NCI-H146 treated with DMSO at 0.1 percent for 48 hours (cell line): ENCODE measurements at regions not wholly inside any gene's neighbourhood (a gene's known extent, or its start where the extent isn't known, plus 50 kb on each side); places are given as distances from the start of the nearest gene placed in this dataset.
A peak's percentile ranks its signal among the peaks of the same experiment; 100 is the strongest.

ENCODE experiments used
- DNase-seq: peaks from one replicate; lab custom pipeline; 2025; ENCODE audit not compliant: unreplicated experiment; lab: John Stamatoyannopoulos, UW

DNA sequence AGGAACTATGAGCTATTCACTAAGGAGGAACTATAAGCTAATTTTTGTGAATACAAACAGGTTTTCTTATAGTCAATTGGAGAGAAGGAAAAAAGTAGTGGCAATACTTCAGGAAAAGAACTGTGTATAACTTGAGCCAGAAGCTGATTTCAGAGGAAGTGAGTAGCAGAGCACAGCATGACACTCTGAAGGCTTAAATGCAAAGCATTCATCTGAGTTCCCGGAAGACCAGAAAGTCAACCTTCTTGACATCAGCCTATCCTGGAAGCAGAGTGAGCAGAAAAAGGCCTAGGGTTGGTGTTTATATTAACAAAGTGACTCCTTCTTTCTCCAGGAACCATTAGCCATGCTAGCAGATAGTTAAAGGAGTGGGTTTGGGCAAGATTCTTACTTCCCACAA, 545.2 kb downstream of the MRPL39 start:
- DNase-seq, result no peak

- no peak for DNase-seq
These were observed 552.6 kb downstream of the MRPL39 start for GRCh38 chr21:25054689-25055088.

DNA sequence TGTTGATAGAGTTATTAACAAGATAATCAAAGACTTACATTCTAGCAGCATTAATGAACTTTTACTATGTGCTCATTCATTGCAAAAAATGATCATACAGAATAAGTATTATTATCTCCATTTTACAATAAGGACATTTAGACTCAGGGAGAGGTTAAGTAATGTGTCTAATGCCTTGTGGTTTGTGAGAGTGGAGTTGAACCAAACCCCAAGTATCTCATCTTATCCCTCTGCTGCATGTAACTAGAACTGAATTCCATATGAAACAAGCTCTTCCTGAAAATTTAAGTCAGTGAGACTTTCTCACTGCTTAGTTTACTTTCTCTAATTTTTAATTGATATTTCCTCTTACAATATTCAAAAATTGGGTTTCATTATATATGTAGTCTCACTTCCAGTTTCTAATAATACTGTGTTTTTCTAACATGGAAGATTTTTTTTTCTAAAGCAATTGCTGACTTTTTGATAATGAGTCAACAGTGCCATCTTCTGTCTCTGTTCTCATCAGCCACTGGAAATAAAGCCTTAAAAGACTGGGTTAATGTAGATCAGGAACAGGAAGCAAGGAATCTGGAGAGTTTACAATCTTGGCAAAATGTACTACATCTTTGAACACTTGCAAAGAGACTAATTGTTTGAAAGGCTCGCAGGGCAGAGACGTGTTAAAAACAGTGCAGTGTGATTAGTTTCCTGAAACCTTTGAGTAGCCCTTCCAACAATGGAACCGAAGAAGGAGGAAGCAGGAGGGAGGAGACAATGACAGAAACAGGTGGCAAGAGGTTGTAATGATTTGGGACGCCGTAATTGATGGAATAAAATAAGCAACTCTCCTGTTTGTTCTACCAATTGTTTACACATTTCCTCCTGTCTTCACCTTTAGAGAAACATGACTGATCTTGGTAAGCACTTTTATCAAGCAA, 567.6 kb downstream of the MRPL39 start:
- DNase-seq, result peak; percentile 69

DNA sequence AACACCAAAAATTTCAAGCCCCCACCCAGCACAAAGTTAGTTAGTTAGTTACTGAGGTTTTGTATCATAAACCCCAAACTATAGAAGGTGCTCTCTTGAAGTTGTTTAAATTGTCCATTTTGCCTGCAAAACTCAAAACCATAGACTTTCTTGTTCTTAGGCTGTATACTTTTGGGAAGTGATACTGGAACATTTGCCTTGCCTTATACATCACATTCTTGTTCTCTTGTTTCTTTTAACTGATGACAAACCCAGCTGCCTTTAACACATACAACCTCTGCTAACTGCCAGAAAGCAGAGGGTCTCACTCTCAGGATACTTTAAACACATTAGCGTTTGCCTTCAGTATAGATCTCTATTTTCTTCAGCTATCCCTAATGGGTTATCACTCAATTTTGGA, 570.5 kb downstream of the MRPL39 start:
- DNase-seq, result no peak

- no peak for DNase-seq
These were observed 575.5 kb downstream of the MRPL39 start for GRCh38 chr21:25031750-25032149.

DNA sequence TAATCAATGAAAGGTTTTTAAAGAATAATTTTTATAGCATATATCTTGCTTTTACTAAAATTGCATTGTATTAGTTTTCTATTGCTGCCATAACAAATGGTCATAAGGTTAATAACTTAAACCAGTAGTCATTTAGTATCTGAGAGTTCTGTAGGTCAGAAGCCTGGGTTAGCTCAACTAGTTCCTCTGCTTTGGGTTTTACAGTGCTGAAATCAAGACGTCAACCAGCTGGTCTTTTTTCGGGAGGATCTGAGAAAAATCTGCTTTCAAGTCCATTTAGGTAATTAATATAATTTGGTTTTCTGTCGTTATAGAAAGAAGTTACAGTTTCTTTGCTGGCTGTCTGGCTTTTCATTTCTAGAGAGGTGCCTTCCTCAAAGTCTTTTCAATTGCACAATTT, 577.7 kb downstream of the MRPL39 start:
- DNase-seq, result no peak

DNA sequence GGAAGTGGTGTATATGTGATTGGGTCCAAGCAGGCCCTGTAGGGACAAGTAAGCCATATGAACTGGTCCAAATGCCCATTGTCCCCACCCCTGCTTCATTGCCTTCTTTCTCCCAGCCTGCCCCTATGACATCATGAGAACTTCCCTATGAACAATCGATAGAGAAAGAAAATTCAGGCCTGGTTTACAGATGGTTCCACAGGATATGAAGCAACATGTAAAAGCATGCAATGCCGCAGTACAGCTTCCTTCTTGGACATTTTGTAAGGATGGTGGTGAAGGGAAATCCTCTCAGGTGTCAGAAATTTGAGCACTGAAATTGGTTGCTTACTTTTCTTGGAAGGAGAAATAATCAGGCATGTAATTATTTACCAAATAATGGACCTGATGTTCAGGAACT, 581.7 kb downstream of the MRPL39 start:
- no peak for DNase-seq

GRCh38 chr21:25024639-25025038, 582.6 kb downstream of the MRPL39 start:
- no peak for DNase-seq

- no peak for DNase-seq
These were observed 601.9 kb downstream of the MRPL39 start for GRCh38 chr21:25005388-25005787.

GRCh38 chr21:25002676-25003075, 604.6 kb downstream of the MRPL39 start:
- DNase-seq, result no peak

GRCh38 chr21:24995216-24995615, 612.1 kb downstream of the MRPL39 start:
- DNase-seq, result no peak

DNA sequence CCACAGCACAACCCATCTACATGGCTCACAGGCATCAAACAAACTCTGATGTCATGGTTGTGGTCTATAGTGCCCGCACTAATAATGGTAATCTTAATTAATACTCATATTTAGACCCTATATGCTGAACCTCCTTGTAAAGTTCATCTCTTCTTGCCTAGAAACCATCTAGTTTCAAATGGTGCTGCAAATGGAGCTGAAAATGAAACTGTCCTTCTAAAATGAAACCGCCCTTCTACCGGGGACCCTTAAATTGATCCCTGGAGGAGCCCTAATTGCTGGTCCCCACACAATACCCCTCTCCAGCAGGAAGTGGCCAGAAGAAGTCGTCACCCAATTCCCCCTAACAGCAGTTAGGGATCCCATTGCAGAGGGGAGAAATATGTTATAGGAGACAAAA, 612.6 kb downstream of the MRPL39 start:
- no peak for DNase-seq

DNA sequence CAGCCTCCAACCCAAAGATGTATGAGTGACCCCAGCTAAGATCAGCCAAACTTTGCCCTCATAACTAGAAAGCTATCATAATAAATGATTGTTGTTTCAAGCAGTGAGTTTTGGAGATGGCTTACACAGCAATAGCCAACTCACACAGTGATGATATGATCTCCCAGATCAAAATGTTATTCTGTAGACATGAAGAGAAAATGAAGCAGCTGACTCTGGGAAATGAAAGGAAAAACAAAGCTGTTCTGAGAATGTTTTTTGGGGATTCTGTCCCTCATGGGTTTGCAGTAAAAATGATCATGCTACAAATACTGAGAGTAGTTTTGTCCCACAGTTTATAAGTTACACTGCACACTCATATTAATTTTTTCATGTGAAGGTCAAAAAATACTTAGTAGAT, 617.8 kb downstream of the MRPL39 start:
- DNase-seq, result no peak

DNA sequence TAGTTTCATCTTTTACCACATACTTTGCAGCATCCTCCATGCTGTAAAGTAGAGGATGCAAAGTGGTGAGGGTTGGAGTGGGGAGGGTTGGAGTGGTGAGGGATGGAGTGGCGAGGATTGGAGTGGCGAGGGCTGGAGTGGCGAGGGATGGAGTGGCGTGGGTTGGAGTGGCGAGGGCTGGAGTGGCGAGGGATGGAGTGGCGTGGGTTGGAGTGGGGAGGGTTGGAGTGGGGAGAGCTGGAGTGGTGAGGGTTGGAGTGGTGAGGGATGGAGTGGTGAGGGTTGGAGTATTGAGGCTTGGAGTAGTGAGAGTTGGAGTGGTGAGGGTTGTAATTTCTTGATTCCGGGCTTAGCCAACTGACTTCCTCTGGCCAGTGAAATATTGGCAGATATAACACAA, 618.3 kb downstream of the MRPL39 start:
- no peak for DNase-seq

GRCh38 chr21:24976238-24976637, 631.0 kb downstream of the MRPL39 start:
- no peak for DNase-seq

DNA sequence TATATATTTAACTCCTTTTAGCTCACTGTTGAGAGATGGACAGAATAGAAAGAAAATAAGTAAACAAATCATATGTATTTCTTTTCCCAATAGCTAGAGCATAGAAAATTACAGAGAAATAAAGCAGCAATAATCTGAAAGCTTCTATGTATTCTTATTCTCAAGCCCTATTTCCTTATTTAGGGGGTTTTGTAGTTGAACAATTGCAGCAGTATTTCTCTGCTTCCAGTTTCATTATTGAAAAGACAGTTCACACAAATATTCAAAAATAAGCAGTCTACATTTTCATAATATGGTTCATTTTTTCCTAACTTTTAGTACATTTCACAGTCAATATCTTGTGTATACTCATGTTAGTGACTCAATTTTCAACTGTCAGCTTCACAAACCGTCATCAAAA, 638.2 kb downstream of the MRPL39 start:
- no peak for DNase-seq

DNA sequence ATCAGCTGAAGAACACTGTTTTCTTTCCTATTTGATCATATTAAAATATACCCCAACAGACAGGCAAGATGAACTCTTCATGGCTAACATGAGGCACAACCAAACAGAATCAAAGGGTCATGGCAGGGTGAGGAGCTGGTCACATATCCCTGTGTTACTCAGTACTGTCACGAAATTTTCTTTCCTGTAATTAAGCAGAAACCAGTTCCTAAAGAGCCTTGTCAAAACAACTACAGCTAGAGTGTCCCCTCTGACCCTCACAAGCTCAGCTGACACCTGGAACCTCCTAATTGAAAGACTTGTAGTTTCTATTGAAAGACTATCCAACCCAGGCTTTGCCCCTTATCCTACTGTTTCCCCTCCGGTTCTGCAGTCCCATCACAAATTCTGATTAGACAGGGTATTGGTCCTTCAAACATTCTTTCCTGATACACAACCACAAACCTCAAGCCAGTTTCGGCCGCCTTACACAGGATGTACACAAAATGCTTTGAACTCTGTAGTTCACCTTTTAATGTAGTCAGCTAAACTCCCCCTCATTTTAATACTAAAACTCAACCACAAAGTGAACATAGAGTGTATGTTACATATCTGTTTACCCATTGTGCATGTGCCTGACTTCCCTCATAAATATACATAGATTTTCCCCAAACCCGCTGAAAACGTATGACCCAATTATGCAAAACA, 651.9 kb downstream of the MRPL39 start:
- no peak for DNase-seq

DNA sequence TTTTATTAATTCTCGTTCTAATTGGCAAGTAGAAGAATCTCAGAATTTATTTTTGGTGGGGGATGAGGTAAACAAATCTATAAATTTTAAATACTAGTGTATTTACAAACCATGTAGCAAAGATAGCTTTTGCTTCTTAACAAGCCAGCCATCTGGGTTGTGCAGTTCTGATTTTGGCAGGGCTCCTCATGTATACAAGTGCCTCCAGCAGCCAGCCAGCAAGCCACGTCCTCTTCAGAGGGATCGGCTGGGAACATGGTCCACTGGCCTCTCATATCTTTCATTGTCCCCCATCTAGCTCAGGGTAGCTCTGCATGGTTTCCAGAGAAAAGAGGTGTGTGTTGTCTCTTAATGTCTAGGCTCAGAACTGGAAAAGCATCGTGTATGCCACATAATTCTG, 659.1 kb downstream of the MRPL39 start:
- DNase-seq, result no peak

- no peak for DNase-seq
These were observed 661.4 kb downstream of the MRPL39 start for GRCh38 chr21:24945910-24946309.

DNA sequence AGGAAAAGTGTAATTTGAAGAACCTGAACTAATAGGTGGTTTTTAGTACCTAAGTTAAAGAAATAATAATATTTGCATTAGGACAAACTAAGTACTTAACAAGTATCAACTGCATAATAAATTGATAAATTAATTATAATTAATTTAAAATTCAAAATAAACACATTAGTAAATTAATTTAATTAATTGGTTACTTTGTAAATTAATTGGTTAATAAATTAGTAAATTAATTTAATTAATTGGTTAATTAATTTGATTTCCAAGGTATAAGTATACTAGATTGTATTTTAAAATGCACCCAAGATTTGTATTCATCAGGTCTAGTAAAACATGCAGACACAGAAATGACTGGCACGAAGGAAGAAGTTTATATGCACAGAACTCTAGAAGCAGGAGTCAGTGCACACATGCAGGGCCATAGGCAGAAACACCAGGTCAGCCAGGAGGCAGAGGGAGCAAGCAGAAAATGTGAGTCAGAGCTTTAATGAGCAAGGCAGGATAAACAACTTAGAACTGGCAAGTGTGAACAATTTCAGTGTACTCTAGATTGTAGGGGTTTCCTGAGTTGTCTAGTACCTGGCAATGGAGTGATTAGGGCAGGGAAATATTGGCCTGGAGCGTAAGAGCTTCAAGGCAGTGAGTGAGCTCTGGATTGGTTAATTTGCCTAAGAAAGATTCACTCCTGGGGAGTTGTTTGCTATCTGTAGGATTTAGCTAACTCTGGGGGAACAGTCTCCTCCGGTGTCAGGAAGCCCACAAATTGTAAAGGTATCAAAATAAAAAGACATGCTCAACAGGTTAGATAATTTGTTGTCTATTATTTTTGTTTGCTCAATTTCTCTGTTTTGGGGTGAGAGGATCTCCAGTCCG, 665.7 kb downstream of the MRPL39 start:
- DNase-seq, result no peak

DNA sequence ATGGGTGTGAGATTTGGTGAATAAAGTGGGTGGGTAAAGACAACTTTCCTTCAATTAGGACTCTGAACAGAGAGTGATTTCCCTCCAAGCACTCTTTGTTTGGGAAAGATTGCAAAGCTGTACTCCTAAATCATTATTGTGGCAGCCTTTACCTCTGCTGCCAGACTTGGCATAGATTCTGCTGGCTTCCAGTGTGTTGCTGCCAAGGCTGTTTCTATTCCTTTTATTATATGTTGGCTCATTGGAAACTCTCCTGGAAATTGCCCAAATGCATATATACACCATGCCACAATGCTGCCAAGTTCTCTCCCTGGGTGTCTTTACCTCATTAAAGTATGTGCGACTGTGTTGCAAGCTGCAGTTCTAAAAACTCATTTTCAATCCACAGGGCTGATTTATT, 668.0 kb downstream of the MRPL39 start:
- DNase-seq, result no peak

DNA sequence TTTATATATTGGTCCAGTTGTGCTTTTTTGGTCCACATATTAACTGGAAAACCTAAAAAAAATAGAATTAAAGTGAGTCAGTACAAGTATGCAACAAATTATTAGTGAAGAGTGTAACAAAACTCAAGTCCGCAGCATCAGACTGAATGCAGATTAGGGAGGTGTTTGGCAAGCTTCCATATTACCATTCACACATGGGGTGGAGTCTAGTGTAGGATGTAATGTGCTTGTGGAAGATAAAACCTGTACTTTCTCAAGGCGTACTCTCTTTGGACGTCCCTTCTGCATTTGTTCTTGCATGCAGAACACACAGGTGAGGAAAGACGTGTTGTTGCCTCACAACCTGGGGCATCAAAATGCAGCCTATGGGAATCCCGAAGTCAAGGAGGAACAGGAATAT, 668.7 kb downstream of the MRPL39 start:
- no peak for DNase-seq
